MM.1S (cell line): ENCODE measurements at regions not wholly inside any gene's neighbourhood (a gene's known extent, or its start where the extent isn't known, plus 50 kb on each side); places are given as distances from the start of the nearest gene placed in this dataset.
"Not testable (repeated sequence)": the region's sequence is repeated elsewhere in the genome, so short reads cannot be mapped to it uniquely, and the experiment has no call there.

ENCODE experiments used
- DNase-seq: peaks from one replicate; pipeline ENCODE4 v3.0.0-alpha.2; 2015
- H2AFZ ChIP-seq: fragments of 300-600 bp; sonication (generic); 2 replicates; pipeline ENCODE4 v1.6.0; 2016; ENCODE audit warnings: antibody characterized with exemption, low read length
- H3F3A ChIP-seq: fragments of 300-600 bp; sonication (generic); 2 replicates; pipeline ENCODE4 v1.6.1; 2016; ENCODE audit warnings: mild to moderate bottlenecking, antibody characterized with exemption, low read length, moderate library complexity, mixed read lengths; ENCODE audit not compliant: insufficient read depth
- H3K27ac ChIP-seq: fragments of 300-600 bp; sonication (generic); 2 replicates; pipeline ENCODE4 v1.5.1; 2016; ENCODE audit warnings: mild to moderate bottlenecking, low read length
- H3K27me3 ChIP-seq: fragments of 300-600 bp; sonication (generic); replicated peaks from 2 replicates; pipeline ENCODE4 v1.6.0; 2016; ENCODE audit warnings: low read length; ENCODE audit not compliant: insufficient read depth
- H3K36me3 ChIP-seq: fragments of 300-600 bp; sonication (generic); replicated peaks from 2 replicates; pipeline ENCODE4 v1.6.1; 2016; ENCODE audit warnings: mild to moderate bottlenecking, low read length, mixed read lengths; ENCODE audit not compliant: insufficient read depth
- H3K4me1 ChIP-seq: fragments of 300-600 bp; sonication (generic); 2 replicates; pipeline ENCODE4 v1.6.1; 2016; ENCODE audit warnings: low read length, mixed read lengths
- H3K4me2 ChIP-seq: fragments of 300-600 bp; sonication (generic); 2 replicates; pipeline ENCODE4 v1.6.0; 2016; ENCODE audit warnings: low read depth, low read length
- H3K4me3 ChIP-seq: fragments of 300-600 bp; sonication (generic); 2 replicates; pipeline ENCODE4 v1.5.1; 2016; ENCODE audit warnings: low read length, mixed read lengths
- H3K79me2 ChIP-seq: fragments of 300-600 bp; sonication (generic); 2 replicates; pipeline ENCODE4 v1.6.1; 2016; ENCODE audit warnings: mixed run types, low read length, mixed read lengths
- H3K9ac ChIP-seq: fragments of 300-600 bp; sonication (generic); 2 replicates; pipeline ENCODE4 v1.6.1; 2016; ENCODE audit warnings: low read length, mixed read lengths
- H3K9me2 ChIP-seq: fragments of 300-600 bp; sonication (generic); replicated peaks from 2 replicates; pipeline ENCODE4 v1.6.1; 2016; ENCODE audit warnings: mild to moderate bottlenecking, low read length, mixed read lengths; ENCODE audit not compliant: insufficient read depth
- H3K9me3 ChIP-seq: fragments of 300-600 bp; sonication (generic); replicated peaks from 2 replicates; pipeline ENCODE4 v1.6.1; 2016; ENCODE audit warnings: mild to moderate bottlenecking, low read length, mixed read lengths; ENCODE audit not compliant: insufficient read depth
- H4K20me1 ChIP-seq: fragments of 300-600 bp; sonication (generic); 2 replicates; pipeline ENCODE4 v1.6.1; 2016; ENCODE audit warnings: mild to moderate bottlenecking, low read length, moderate library complexity, mixed read lengths; ENCODE audit not compliant: insufficient read depth
- EZH2 ChIP-seq: fragments of 300-600 bp; sonication (generic); optimal IDR thresholded peaks from 2 replicates; pipeline ENCODE3; 2017; ENCODE audit warnings: low read depth, mild to moderate bottlenecking, antibody characterized with exemption, low read length, mixed read lengths
- EZH2phosphoT487 ChIP-seq: fragments of 300-600 bp; sonication (generic); IDR thresholded peaks from 2 replicates; pipeline ENCODE4 v1.6.1; 2018; ENCODE audit warnings: antibody characterized with exemption, low read length
- TF ChIP-seq, protein P1 (sequence below): fragments of 300-600 bp; sonication (generic); IDR thresholded peaks from 2 replicates; pipeline ENCODE4 v1.5.1; 2016; ENCODE audit warnings: antibody characterized with exemption, low read length, mixed read lengths

DNA sequence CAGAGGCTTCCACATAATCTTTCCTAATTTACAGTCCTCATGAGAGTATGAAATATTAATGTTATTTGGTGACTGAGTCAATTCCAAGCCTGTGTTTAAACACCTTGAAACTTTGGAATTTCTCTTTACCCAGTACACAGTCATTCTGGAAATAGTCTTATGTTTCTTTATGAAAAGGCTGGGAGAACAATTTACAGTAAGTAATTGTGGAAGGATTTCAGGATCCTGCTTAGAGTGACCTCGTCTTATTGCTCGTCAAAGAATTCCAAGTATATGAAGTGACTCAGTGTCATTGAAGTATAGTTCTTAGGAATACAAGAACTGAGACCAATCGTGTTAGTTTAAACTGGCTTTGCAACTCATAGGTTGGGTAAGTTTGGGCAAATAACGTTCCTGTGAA is 634.2 kb downstream of the SLC16A7 start:
- H3F3A ChIP-seq: peaks cover 18% of the 10 kb centered on the region
- H4K20me1 ChIP-seq: no peaks in the 10 kb centered on the region
- TF ChIP-seq, protein P1, sequence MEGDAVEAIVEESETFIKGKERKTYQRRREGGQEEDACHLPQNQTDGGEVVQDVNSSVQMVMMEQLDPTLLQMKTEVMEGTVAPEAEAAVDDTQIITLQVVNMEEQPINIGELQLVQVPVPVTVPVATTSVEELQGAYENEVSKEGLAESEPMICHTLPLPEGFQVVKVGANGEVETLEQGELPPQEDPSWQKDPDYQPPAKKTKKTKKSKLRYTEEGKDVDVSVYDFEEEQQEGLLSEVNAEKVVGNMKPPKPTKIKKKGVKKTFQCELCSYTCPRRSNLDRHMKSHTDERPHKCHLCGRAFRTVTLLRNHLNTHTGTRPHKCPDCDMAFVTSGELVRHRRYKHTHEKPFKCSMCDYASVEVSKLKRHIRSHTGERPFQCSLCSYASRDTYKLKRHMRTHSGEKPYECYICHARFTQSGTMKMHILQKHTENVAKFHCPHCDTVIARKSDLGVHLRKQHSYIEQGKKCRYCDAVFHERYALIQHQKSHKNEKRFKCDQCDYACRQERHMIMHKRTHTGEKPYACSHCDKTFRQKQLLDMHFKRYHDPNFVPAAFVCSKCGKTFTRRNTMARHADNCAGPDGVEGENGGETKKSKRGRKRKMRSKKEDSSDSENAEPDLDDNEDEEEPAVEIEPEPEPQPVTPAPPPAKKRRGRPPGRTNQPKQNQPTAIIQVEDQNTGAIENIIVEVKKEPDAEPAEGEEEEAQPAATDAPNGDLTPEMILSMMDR: no peak
- TF ChIP-seq EZH2 (no peak), EZH2phosphoT487 (no peak)
- H3K9me3 ChIP-seq: no peaks in the 10 kb centered on the region
- H3K27me3 ChIP-seq: no peaks in the 10 kb centered on the region
- no peaks in the 10 kb centered on the region for H3K9me2 ChIP-seq
- no peak overlapping the region for H3K9ac ChIP-seq
- H2AFZ ChIP-seq: no peak overlapping the region
- H3K4me2 ChIP-seq: no peak overlapping the region
- peaks cover 9% of the 10 kb centered on the region; the same call in 1 of the 2 replicates for H3K4me1 ChIP-seq
- no peak for DNase-seq
- H3K79me2 ChIP-seq: no peaks in the 10 kb centered on the region
- no peak overlapping the region for H3K4me3 ChIP-seq
- no peak overlapping the region for H3K27ac ChIP-seq
- no peaks in the 10 kb centered on the region for H3K36me3 ChIP-seq

DNA sequence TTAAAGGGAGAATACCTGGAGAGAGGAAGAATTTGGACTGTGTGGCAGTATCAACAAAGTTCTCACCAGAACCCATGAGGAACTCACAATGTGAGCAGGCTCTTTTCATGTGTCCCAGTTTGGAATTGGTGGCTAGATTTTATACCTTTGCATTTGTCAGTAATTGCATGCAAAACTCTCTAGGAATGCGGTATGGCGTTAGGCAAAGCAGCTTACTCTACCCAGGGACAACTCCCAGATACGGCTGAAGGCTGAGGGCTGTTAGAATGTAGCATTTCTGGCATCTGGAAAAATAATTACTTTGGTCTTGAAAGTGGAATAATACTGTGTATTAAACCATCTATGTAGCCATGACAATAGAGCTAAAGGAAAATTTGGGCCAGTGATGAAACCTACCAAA is 635.5 kb downstream of the SLC16A7 start:
- Histone ChIP-seq H3K4me1 (peaks cover 7% of the 10 kb centered on the region; the same call in 1 of the 2 replicates), H3K36me3 (no peaks in the 10 kb centered on the region)
- DNase-seq: no peak

DNA sequence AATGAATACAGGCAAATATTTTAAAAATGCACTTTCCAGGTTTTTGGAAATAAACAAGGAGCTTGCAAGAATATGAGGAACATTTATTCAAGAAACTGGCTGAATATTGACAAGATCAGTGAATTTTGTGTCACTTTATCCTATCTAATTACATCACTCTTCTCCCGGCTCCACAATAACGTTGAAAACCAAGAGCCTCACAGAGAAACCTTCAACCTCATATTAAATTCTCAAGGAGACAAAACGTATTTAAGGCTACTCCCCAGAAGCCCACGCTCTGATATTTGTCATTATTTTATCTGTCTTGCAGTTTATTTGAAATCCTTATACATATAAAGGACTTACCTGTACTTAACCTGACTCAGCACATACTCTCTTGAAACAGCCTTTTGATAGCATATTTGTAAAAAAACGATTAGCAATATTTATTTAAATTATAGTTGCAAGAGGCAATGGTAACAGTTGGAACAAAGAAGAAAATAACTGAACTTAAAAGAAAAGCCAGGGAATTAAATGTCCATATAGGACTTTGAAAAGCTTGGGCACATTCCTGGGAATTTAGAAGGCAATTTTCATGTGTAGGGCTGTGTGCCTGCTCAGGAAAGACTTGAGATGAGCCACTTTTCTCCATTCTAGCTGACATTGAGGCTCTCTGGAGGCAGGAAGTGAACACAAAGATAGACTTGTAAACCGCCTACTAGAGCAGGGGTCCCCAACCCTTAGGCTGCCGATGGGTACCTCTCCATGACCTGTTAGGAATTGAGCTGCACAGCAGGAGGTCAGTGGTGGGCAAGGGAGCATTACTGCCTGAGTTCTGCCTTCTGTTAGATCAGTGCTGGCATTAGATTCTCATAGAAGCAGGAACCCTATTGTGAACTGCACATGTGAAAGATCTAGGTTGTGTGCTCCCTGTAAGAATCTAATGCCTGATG is 636.4 kb downstream of the SLC16A7 start:
- Histone ChIP-seq H3K79me2 (no peaks in the 10 kb centered on the region), H3K9ac (no peak overlapping the region), H3K27ac (no peak overlapping the region), H3K4me1 (no peaks in the 10 kb centered on the region), H2AFZ (no peak overlapping the region), H3K27me3 (no peaks in the 10 kb centered on the region), H3K4me3 (no peak overlapping the region), H3K4me2 (no peak overlapping the region), H3K36me3 (no peaks in the 10 kb centered on the region), H4K20me1 (no peaks in the 10 kb centered on the region), H3K9me2 (no peaks in the 10 kb centered on the region), H3K9me3 (no peaks in the 10 kb centered on the region), H3F3A (no peaks in the 10 kb centered on the region)
- TF ChIP-seq, protein P1: no peak
- no peak for TF ChIP-seq EZH2phosphoT487
- no peak for TF ChIP-seq EZH2
- no peak for DNase-seq

More for the DNA sequence above, 635.5 kb downstream of the SLC16A7 start:
- no peak overlapping the region for H3K27ac ChIP-seq
- H3K9me2 ChIP-seq: no peaks in the 10 kb centered on the region
- TF ChIP-seq EZH2: no peak
- TF ChIP-seq, protein P1: no peak
- no peak for TF ChIP-seq EZH2phosphoT487
- no peak overlapping the region for H3K9ac ChIP-seq
- no peak overlapping the region for H3K4me3 ChIP-seq
- no peaks in the 10 kb centered on the region for H4K20me1 ChIP-seq
- no peak overlapping the region for H2AFZ ChIP-seq
- no peak overlapping the region for H3K4me2 ChIP-seq
- H3K79me2 ChIP-seq: no peaks in the 10 kb centered on the region
- no peaks in the 10 kb centered on the region for H3K9me3 ChIP-seq
- H3K27me3 ChIP-seq: no peaks in the 10 kb centered on the region
- peaks cover 6% of the 10 kb centered on the region; the same call in 1 of the 2 replicates for H3F3A ChIP-seq

- not testable (repeated sequence) for H3K4me3 ChIP-seq, H3K9ac ChIP-seq, H3K36me3 ChIP-seq, H3K9me2 ChIP-seq, H3K4me2 ChIP-seq, H3K27me3 ChIP-seq, H2AFZ ChIP-seq, H3F3A ChIP-seq, H3K9me3 ChIP-seq, H3K79me2 ChIP-seq, H4K20me1 ChIP-seq, DNase-seq, H3K4me1 ChIP-seq, H3K27ac ChIP-seq
Measured at GRCh38 chr12:60234611-60235195, 638.9 kb downstream of the SLC16A7 start.
